HG03060 (cell line): ENCODE measurements at regions not wholly inside any gene's neighbourhood (a gene's known extent, or its start where the extent isn't known, plus 50 kb on each side); places are given as distances from the start of the nearest gene placed in this dataset.

ENCODE experiments used
- ATAC-seq: cut with Tn5 transposase; IDR thresholded peaks from one replicate; pipeline ENCODE4 v1.9.1; 2021; ENCODE audit warnings: low read depth, moderate number of reproducible peaks; ENCODE audit not compliant: unreplicated experiment

DNA sequence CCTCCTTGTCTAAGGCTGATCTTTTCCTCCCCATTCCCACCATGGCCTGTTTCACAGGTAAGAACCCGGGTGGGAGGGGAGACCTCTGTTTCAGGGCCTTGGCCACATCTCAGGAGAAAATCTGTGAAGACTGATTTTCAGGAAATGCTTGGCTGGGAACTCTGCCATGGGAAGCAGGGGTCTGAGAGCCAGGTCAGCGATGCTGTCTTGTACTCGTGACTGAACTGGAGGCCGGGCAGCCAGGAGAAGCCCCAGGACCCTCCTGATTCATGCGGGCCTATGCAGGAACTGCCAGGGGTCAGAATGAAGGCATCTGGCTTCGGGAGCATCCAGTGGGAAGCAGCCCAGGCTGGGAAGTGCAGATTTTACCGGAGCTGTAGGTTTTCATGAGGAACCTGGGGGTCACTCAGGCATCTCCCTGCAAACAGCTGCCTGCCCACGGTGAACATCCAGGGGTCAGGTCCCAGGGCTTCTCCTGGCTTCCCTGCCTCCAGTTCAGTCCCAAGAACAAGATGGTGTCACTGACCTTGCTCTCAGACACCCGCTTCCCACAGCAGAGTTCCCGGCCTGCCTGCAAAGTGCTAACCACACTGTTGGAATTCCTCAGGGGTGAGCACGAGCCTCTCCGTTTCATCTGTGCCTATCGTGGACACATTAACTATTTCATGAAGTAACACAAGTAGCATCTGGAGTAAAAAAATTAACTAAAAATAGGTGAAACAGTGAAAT is 90.2 kb upstream of the SULF2 start:
- ATAC-seq = no peak

DNA sequence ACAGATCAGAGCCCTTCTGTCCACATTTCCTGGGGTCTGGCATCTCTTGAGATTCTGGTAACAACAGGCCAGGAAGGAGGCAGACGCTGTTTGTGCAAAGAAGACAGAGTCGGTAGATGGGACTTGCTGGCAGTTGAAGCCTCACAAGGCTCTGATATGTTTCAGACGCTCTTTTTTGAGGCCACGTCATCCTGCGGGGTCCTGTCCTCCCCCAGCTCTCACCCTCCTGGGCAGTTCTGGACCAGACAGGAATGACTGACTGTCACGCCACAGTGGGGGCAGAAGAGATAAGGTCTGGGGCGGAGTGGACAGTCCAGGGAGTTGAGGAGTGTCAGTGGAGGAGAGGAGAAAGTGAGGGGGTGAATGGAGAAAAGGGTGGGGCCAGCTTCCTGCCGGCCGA is 87.1 kb upstream of the SULF2 start:
- ATAC-seq = no peak

DNA sequence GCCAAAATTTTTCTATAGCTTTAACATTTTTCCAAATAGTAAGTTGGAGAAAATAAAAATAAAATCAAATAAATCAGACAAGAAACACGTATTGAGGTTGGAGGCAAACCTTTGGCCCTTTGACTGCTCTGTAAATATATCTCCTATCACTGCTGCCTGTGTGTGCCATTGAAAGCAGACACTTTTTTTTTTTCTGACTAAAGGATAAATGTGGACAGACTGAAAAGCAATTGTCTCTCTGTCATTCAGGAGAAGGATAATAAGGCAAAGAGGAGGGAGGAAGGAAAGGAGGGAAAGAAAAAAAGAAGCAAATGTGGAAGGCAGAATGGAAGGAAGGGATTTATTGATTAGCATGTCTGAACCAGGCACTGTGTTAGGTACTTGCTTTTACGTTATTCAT is 85.2 kb upstream of the SULF2 start:
- no peak for ATAC-seq

DNA sequence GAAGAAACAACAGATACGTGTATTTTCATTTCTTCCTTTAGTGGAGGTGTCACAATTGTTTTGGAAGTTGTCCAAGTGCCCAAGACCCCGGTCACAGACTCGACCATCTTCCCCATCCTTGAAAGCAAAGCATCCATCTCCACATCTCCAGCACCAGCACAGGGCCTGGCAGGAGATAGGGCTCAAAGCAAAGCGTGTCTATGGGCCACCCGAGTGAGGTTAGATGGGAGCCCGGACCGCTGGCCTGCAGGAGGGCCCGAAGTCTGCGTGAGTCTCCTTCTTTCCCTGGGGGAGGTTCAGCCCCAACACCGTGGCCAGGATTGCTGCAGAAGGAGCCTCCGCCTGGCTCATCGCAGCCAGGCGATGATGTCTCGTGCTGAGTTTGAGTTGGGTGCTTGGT is 83.5 kb upstream of the SULF2 start:
- no peak for ATAC-seq

DNA sequence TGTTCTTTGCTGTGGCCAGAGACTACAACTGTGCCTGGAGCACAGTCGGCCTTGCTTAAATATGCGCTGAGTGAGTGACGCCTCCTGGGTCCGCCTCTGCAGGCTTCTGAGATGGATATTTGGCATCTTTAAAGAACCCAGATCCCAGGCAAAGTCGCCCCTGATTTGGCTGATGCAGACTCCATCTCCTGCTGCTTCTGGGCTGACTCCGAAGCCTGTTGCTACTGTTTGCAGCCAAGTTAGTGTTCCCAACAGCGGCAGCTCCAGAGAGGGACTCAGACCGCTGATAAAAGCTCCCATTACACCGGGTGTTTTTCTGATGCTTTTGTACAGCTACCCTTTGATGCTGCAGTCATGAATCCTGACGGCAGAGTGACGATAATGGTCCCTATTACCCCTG is 83.0 kb upstream of the SULF2 start:
- no peak for ATAC-seq

DNA sequence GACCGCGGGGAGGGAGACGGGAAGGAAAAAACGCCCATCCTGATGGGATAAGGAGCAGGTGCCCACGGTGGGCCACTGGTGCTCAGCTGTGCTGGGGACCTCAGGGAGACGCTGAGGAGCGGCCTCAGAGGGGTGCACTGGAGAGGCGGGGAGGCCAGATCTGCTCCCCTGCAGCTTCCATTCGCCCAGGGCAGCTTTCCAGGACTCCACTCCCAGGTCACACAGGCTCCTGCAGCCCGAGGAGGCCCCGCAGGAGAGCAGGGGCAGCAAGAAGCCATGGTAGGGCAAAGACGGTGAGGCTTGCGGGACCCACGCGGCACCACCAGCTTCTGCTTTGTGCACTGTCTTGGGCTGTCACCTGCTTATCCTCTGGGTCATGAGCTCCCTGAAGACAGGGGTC is 82.5 kb upstream of the SULF2 start:
- no peak for ATAC-seq

DNA sequence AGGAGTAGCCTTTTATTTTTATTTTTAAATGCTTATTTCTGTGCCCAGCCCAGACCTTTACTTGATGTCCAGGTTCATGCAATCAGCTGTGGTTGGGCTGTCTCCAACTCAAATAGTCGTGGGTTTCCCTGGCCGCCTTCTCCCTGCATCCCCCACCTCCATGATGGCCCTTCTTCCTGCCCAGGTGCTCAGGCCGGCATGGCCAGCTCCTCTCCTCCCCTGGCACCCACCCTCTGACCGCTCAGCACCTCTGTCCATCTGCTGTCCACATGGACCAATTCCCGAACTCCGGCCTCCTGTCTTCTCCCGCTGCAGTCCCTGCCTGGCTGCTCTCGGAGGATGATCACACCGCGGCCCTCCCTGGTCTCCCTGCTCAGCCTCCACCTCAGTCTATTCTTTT is 81.2 kb upstream of the SULF2 start:
- ATAC-seq = no peak

DNA sequence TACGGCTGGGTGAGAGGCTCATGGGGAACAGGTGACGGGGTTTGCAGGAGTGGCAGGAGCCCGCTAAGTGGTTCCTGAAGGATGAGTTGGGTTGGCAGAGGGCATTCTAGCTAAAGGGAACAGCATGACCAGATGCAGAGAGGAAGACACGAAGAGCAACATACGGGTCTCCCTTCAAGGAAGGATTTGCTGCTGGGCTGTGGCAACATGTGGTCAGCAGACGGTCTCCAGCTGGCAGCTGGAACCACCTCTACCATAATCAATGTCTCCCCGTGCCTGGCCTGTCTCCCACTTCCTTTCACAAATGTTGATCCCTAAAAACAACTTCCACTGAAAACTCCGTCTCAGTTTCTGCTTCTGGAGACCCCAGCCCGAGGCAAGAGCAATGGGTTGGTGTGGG is 80.6 kb upstream of the SULF2 start:
- ATAC-seq = no peak

DNA sequence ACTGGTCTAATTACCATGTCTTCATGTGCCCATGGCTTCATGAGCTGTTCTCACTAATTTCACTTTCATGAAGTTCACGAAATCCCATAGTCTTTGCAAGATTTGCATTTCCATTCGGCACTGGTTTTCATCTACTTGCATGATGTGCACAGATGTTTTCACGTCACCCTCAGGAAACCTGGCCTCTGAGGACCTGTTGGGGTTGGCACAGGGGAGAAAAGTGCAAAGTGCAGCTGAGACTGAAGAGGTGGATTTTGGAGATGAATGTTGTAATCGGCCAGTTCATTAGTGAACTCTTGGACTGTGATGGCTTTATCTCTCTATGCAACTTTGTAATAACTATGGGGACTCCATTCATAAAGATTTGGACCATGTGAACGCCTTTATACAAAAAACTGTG is 80.2 kb upstream of the SULF2 start:
- ATAC-seq = no peak

DNA sequence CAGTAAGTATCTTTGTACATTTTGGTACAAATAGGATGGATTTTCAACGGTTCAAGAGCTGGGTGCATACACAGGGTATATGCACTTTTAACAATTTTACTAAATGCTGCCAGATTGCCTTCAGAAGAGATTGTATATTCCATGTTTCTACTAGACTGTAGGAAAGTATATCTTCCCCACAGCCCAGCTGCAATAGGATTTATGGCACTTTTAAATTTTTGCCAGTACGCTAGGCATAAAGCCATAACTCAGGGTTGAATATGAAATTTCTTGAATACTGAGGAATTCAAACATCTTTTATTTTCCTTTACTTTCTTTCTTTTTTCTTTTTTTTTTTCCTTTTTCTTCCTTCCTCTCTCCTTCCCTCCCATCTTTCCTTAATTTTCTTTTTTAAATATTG is 78.7 kb upstream of the SULF2 start:
- ATAC-seq = no peak

DNA sequence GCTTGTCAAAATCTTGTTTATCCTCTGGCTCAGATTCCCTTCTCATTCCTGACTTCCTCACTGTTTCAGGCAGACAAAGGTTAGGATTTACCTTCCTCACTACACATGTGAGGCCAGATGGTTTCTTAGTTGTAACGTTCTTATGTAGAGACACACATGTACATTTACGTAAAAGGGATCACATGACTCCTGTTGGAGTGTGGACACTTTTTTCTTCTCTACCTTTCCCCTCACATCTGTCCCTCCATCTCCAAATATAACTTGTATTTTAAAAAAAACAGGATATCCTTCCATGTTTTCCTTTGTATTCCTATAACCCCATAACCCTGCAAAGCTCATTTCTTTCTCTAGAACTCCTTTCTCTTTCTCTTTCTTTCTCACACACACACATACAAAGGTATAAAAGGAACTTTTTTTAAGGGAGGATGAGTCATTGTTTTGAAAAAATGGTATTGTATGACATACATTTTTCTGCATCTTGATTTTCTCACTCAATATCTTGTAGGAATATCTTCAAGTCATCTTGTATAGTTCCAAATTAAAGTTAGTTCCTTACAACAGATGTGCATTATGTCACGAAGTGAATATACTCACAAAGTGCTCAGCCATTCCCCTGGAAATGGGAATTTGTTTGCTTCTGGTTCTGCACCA is 78.2 kb upstream of the SULF2 start:
- ATAC-seq = no peak

DNA sequence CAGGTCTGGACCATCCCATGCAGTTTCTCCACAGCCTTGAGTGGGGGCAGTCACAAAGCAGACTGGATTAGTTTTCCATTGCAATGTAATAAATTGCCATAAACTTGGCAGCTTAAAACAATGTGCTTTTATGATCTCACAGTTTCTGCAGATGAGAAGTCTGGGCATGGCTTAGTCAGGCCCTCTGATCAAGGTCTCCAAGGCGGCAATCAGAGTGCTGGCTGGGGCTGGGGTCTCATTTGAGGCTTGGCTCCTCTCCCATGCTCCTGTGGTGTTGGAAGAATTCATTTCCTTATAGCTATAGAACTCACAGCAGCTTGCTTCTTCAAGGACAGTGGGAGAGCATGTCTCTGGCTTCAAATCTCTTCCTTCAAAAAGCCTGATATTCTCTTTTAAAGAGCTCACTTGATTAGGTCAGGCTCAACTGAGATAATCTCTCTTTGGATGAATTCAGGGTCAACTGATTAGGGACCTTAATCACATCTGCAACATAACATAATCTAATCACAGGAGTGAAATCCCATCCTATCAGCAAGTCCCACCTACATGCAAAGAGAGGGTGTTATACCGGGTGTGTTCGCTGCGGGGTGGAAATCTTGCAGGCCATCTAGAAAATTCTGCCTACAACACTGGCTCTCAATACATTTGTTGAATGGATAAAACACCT is 77.4 kb upstream of the SULF2 start:
- ATAC-seq = no peak

DNA sequence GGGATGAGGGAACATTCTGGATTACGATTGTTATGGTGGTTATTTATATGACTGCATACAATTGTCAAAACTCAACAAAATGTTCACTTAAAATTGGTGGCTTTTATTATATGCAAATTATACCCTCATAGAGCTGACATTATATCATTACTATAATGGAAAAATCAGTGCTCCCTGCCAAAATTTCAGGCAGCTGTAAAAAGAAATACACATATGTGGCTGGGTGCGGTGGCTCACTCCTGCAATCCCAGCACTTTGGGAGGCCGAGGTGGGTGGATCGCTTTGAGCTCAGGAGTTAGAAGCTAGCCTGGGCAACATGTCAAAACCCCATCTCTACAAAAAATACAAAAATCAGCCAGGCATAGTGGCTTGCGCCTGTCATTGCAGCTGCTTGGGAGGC is 75.8 kb upstream of the SULF2 start:
- ATAC-seq = no peak

DNA sequence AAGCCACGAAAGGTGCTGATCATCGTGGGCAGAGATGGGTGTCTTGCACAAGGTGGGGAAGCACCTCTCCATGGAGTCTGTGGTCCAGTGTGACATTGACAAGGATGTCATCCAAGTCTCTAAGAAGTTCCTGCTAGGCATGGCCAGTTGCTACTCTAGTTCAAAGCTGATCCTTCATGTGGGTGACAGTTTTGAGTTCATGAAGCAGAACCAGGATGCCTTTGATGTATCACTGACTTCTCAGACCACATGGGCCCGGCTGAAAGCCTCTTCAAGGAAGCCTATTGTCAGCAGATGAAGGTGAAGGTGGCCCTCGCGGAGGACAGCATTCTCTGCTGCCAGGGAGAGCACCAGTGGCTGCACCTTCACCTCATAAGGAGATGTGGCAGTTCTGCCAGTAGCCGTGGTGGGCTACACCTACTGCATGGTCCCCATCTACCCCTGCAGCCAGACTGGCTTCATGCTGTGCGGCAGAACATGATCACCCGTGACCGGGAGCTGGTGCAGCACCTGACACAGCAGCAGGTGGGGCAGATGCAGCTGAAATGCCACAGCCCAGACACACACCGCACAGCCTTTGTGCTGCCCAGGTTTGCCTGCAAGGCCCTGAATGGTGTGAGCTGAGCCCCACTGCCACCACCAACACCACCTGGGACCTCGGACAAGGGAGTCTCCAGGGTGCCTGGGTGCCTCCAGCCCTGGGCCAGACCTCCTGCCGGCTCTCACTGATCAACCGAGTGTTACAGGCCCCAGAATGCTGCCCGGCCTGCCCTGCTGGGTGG is 75.0 kb upstream of the SULF2 start:
- no peak for ATAC-seq

DNA sequence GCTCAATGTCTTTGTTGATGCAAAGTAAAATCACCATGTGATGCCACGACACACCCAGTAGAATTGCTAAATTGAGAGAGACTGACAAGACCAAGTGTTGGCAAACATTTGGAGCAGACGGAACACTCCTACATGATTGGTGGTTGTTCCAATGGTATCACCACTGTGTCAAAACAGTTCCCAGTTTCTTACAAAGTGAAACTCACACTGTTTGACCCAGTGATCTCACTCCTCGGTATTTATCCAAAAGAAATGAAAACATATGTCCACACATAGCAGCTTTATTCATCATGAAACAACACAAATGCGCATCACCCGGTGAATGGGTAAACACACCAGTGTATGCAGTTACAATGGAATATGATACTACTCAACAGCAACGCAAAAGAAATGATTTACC is 74.0 kb upstream of the SULF2 start:
- ATAC-seq = no peak

DNA sequence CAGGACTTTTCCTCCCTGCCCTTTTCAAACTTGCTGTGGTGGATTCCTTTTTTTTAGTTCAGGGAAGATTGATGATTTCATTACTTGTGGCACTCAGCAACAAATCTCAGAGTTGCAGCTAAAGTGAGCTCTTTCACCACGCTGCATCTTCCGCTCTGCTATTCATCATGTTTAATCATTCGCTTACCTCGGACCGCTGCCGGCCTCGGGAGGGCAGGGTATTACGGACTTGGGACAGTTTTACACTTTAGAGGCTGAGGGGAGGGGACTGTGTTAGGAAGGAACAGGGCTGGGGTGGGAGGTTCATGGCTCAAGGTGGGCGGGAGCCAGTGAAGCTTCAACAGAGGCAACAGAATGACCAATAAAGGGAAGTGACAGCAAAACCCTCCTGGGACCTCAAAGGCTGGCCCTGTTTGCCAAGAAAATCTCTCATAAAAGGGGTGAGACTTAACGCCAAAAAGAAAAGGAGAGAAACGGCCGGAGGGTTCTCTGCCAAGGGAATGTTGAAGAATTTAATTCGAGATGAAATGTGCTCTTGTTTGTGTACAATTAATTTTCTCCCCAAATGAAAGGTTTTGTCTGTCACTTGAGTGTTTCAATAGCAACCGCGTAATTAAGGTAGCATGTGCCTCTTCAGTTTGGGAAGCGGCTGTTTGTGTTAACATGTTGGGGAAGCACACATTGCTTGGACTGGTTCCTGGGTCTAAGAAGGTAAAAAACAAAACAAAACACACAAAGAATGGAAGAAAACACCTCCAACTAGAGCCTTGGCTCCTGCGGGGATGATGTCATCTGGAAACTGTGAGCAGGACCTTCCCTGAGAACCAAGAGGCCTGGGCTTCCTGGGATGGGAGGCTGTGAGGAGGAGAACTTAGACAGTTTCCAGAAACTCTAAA is 72.5 kb upstream of the SULF2 start:
- no peak for ATAC-seq

DNA sequence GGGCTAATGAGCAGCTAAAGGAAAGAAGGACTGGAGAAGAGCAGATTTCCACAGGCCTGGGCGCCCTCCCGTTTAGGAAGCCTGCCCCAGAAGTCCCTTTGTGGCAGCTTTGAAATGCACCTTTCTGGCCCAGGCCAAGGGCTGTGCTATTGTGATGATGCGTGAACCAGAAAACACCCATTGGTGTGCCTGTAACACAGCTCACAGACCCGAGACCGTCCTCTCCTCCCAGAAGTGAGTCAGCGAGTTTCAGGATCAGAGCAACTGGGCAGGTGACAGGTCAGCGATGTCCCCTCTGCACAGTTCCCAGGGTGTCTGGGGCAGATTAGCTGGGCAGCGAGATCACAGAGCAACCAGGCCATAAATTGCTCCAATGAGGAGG is 71.9 kb upstream of the SULF2 start:
- ATAC-seq = no peak

DNA sequence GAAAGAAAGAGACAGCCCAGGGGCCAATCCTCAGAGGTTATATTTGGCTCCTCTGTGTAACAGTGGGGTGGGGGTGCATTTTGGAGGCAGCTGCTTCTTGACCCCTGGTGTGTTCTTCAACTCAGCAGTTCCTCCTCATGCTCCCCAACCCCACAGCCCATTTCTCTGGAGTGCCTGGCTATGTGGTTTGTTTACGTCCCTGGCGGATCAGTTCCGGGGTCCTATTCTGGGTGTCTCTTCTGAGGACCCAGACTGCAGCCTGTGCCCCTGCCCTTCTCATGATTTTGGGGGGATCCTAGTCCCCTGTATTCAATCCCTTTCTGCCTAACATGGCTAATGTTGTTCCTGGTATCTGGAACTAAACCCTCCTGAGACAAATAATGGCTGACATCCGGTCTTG is 70.5 kb upstream of the SULF2 start:
- ATAC-seq = no peak

DNA sequence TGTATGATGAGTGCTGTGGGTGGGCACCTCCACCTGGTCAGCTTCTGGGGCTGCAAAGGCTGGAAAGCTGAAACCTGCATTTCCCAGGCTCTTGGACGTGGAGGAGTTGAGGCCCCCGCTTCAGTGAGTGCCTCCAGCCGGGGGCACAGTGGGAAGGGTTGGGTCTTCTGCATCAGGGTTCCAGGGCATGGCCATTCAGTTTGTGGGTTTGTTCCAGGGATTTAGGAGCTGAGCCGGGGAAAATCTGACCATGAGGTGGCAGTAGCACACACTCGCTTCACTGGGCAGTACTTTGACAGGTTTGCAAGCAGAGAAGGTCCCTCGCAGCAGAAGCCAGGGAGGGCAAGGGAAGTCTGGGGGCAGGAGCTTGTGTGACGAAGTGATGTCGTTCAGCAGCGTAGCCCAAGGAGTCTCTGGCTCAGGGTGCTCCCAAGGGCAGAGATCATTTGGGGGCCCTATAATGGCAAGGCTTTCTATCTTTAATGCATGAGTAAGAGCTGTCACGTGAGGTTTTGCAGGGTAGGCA is 69.5 kb upstream of the SULF2 start:
- ATAC-seq = no peak

DNA sequence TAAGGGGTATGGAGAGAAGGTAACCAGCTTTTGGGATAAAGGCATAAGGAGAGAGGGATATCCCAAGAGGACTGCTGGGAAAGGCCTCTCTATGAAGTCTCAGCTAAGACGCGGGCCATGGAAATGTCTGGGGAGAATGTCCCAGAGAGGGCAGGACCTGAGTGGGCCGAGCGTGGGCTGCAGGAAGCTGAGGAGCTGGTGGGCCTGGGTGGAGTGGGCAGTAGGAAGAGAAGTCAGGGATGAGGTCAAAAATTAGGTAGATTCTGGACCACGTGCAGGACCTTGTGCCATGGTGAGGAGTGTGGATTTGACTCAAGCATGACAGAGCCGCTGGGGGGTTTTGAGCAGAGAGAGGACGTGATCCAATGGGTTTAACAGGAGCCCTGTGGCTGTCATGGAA is 66.5 kb upstream of the SULF2 start:
- no peak for ATAC-seq
